HUES6 (cell line): ENCODE measurements at regions not wholly inside any gene's neighbourhood (a gene's known extent, or its start where the extent isn't known, plus 50 kb on each side); places are given as distances from the start of the nearest gene placed in this dataset.
"Not testable (repeated sequence)": the region's sequence is repeated elsewhere in the genome, so short reads cannot be mapped to it uniquely, and the experiment has no call there.

Experiments
- H3K27ac ChIP-seq: 2 replicates; pipeline ENCODE4 v1.7.0; 2013; ENCODE audit warnings: low read depth, mild to moderate bottlenecking, low read length, inconsistent platforms
- H3K27me3 ChIP-seq: 2 replicates; pipeline ENCODE4 v1.6.1; 2013; ENCODE audit warnings: low read length; ENCODE audit not compliant: control insufficient read depth, insufficient read depth
- H3K36me3 ChIP-seq: 2 replicates; pipeline ENCODE4 v1.6.1; 2013; ENCODE audit warnings: low read length; ENCODE audit not compliant: control insufficient read depth, insufficient read depth
- H3K4me1 ChIP-seq: 2 replicates; pipeline ENCODE4 v1.6.1; 2013; ENCODE audit warnings: low read length; ENCODE audit not compliant: control insufficient read depth, insufficient read depth
- H3K4me3 ChIP-seq: 2 replicates; pipeline ENCODE4 v1.5.1; 2013; ENCODE audit warnings: low read depth, low read length
- H3K9ac ChIP-seq: one replicate; pipeline ENCODE4 v1.6.1; 2013; ENCODE audit warnings: mild to moderate bottlenecking, low read length
- H3K9me3 ChIP-seq: 2 replicates; pipeline ENCODE4 v1.6.1; 2013; ENCODE audit warnings: low read depth, low read length; ENCODE audit not compliant: control insufficient read depth, insufficient read depth

GRCh38 chr3:195987001-195987400, 78.7 kb upstream of the TNK2 start:
- H3K9me3 ChIP-seq, H3K9ac ChIP-seq, H3K27ac ChIP-seq, H3K27me3 ChIP-seq, H3K4me3 ChIP-seq, H3K4me1 ChIP-seq: not testable (repeated sequence)
- H3K36me3 ChIP-seq, result peaks cover 12% of the 10 kb centered on the region

- H3K27ac ChIP-seq, H3K9me3 ChIP-seq, H3K9ac ChIP-seq, H3K27me3 ChIP-seq, H3K4me1 ChIP-seq, H3K4me3 ChIP-seq: not testable (repeated sequence)
- peaks cover 16% of the 10 kb centered on the region for H3K36me3 ChIP-seq
These were observed 78.2 kb upstream of the TNK2 start for GRCh38 chr3:195986576-195986975.

GRCh38 chr3:195985348-195985920, 77.1 kb upstream of the TNK2 start:
- H3K4me3 ChIP-seq, H3K27ac ChIP-seq: not testable (repeated sequence)

GRCh38 chr3:195984392-195985030, 76.2 kb upstream of the TNK2 start:
- H3K4me3 ChIP-seq, H3K27ac ChIP-seq, H3K27me3 ChIP-seq, H3K9me3 ChIP-seq, H3K9ac ChIP-seq, H3K4me1 ChIP-seq: not testable (repeated sequence)
- peaks cover 18% of the 10 kb centered on the region for H3K36me3 ChIP-seq

More at GRCh38 chr3:195985348-195985920, 77.1 kb upstream of the TNK2 start:
- not testable (repeated sequence) for H3K9ac ChIP-seq, H3K27me3 ChIP-seq, H3K9me3 ChIP-seq, H3K4me1 ChIP-seq
- H3K36me3 ChIP-seq, result peaks cover 16% of the 10 kb centered on the region

- H3K9me3 ChIP-seq, H3K4me1 ChIP-seq, H3K27ac ChIP-seq, H3K4me3 ChIP-seq, H3K27me3 ChIP-seq, H3K9ac ChIP-seq: not testable (repeated sequence)
- peaks cover 21% of the 10 kb centered on the region for H3K36me3 ChIP-seq
These were observed 75.5 kb upstream of the TNK2 start for GRCh38 chr3:195983880-195984279.

GRCh38 chr3:195982754-195983153, 74.4 kb upstream of the TNK2 start:
- not testable (repeated sequence) for H3K4me1 ChIP-seq, H3K9ac ChIP-seq, H3K27ac ChIP-seq, H3K9me3 ChIP-seq, H3K4me3 ChIP-seq, H3K27me3 ChIP-seq
- H3K36me3 ChIP-seq, result peaks cover 26% of the 10 kb centered on the region

- H3K27ac ChIP-seq, H3K4me3 ChIP-seq, H3K4me1 ChIP-seq, H3K27me3 ChIP-seq, H3K9me3 ChIP-seq, H3K9ac ChIP-seq: not testable (repeated sequence)
- peaks cover 28% of the 10 kb centered on the region for H3K36me3 ChIP-seq
These were observed 73.4 kb upstream of the TNK2 start for GRCh38 chr3:195981778-195982177.

GRCh38 chr3:195979877-195980276, 71.5 kb upstream of the TNK2 start:
- H3K4me1 ChIP-seq, H3K4me3 ChIP-seq, H3K9me3 ChIP-seq, H3K27ac ChIP-seq, H3K27me3 ChIP-seq, H3K9ac ChIP-seq: not testable (repeated sequence)
- peaks cover 43% of the 10 kb centered on the region for H3K36me3 ChIP-seq

GRCh38 chr3:195978585-195978984, 70.2 kb upstream of the TNK2 start:
- H3K36me3 ChIP-seq, result peaks cover 43% of the 10 kb centered on the region
- not testable (repeated sequence) for H3K4me3 ChIP-seq, H3K27ac ChIP-seq, H3K9ac ChIP-seq, H3K4me1 ChIP-seq, H3K9me3 ChIP-seq, H3K27me3 ChIP-seq

- not testable (repeated sequence) for H3K27ac ChIP-seq, H3K4me1 ChIP-seq, H3K27me3 ChIP-seq, H3K4me3 ChIP-seq, H3K9ac ChIP-seq, H3K9me3 ChIP-seq
- peaks cover 36% of the 10 kb centered on the region for H3K36me3 ChIP-seq
These were observed 68.5 kb upstream of the TNK2 start for GRCh38 chr3:195976876-195977275.

GRCh38 chr3:195974281-195974680, 65.9 kb upstream of the TNK2 start:
- not testable (repeated sequence) for H3K27me3 ChIP-seq, H3K4me3 ChIP-seq, H3K9me3 ChIP-seq, H3K4me1 ChIP-seq, H3K9ac ChIP-seq, H3K27ac ChIP-seq
- H3K36me3 ChIP-seq, result peaks cover 50% of the 10 kb centered on the region

GRCh38 chr3:195970873-195971272, 62.5 kb upstream of the TNK2 start:
- H3K27me3 ChIP-seq, H3K27ac ChIP-seq: not testable (repeated sequence)
- peaks cover 47% of the 10 kb centered on the region for H3K36me3 ChIP-seq

More at GRCh38 chr3:195970873-195971272, 62.5 kb upstream of the TNK2 start:
- not testable (repeated sequence) for H3K4me3 ChIP-seq, H3K9ac ChIP-seq, H3K9me3 ChIP-seq, H3K4me1 ChIP-seq
